ENCODE measurements at regions not wholly inside any gene's neighbourhood (a gene's known extent, or its start where the extent isn't known, plus 50 kb on each side); places are given as distances from the start of the nearest gene placed in this dataset.

DNA sequence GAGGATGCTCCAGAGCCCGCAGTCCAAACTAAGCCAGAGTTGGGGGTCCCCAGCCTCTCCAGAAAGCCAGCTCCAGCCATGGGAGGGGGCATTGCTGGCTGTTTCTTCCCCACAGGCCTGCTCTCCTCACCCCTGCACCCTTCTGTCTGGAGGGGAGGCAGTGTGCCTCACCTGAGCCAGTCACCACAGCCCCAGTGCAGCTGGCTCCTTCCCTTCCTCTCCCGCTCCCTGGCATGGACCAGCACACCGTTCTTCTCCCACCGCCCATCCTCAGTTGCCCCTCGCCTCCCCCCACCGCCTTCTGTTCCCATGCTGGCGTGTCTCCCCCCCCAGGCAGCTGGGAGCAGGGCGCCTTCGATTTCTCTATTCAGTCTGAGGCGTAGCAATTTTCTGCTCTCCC is 110.5 kb upstream of the THY1 start:
- no peak overlapping the region for H3K4me3 Mint-ChIP-seq
- peaks cover 13% of the 10 kb centered on the region for H3K4me1 Mint-ChIP-seq
- TF ChIP-seq, protein P1, sequence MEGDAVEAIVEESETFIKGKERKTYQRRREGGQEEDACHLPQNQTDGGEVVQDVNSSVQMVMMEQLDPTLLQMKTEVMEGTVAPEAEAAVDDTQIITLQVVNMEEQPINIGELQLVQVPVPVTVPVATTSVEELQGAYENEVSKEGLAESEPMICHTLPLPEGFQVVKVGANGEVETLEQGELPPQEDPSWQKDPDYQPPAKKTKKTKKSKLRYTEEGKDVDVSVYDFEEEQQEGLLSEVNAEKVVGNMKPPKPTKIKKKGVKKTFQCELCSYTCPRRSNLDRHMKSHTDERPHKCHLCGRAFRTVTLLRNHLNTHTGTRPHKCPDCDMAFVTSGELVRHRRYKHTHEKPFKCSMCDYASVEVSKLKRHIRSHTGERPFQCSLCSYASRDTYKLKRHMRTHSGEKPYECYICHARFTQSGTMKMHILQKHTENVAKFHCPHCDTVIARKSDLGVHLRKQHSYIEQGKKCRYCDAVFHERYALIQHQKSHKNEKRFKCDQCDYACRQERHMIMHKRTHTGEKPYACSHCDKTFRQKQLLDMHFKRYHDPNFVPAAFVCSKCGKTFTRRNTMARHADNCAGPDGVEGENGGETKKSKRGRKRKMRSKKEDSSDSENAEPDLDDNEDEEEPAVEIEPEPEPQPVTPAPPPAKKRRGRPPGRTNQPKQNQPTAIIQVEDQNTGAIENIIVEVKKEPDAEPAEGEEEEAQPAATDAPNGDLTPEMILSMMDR (conservative IDR thresholded peaks at IDR 0.05), result no peak
- H3K27me3 Mint-ChIP-seq (ENCODE audit: low read depth), result no peaks in the 10 kb centered on the region
- H3K36me3 Mint-ChIP-seq (ENCODE audit: low read depth), result no peaks in the 10 kb centered on the region
- H3K27ac Mint-ChIP-seq (ENCODE audit: unreplicated experiment), result no peak overlapping the region
- no peak for DNase-seq (ENCODE audit: low read depth, low spot score)
- H3K9me3 Mint-ChIP-seq, result no peaks in the 10 kb centered on the region

DNA sequence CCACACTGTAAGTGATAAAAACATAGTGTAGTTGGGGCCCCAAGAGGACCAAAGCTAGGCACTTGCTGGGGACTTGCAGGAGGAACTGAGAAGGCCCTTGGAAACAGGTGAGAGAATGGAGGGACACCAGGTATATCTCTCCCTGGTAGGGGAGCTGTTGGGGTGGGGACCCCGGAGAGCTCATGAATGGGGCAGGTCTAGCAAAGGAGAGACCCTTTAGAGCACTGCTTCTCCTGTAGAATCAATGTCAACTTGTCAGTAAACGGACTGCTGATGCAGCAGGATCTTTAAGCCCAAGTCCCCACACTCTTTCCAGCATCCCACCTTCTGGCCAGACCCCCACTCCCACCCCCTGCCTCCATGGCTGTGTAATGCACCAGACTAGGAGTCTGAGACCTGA is 109.6 kb upstream of the THY1 start:
- no peaks in the 10 kb centered on the region for H3K9me3 Mint-ChIP-seq
- peaks cover 13% of the 10 kb centered on the region for H3K4me1 Mint-ChIP-seq
- H3K27me3 Mint-ChIP-seq (ENCODE audit: low read depth), result no peaks in the 10 kb centered on the region
- DNase-seq (ENCODE audit: low read depth, low spot score), result no peak
- H3K36me3 Mint-ChIP-seq (ENCODE audit: low read depth), result no peaks in the 10 kb centered on the region
- H3K4me3 Mint-ChIP-seq, result no peak overlapping the region
- H3K27ac Mint-ChIP-seq (ENCODE audit: unreplicated experiment), result no peak overlapping the region
- TF ChIP-seq, protein P1 (conservative IDR thresholded peaks at IDR 0.05), result no peak

DNA sequence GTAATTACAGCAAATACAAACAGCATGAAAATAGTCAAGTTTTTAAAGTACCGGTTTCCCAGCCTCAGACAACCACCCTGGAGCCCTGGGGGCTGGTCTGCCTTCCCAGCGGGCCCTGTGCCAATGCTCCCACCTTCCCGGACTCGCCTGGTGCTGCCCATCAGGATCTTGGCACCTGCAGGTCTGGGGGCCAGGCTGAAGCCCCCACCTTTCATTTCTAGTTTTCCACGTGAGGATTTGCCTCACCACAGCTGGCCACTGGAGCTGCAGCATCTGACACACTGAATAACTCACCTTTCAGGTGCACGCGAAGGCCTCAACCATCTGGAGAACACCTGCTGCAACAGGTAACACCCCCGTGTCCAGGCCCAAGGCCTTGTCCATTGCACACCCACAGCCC is 108.7 kb upstream of the THY1 start:
- H3K4me3 Mint-ChIP-seq, result no peak overlapping the region
- H3K27ac Mint-ChIP-seq (ENCODE audit: unreplicated experiment), result no peak overlapping the region
- TF ChIP-seq, protein P1 (conservative IDR thresholded peaks at IDR 0.05), result no peak
- no peak for DNase-seq (ENCODE audit: low read depth, low spot score)
- H3K36me3 Mint-ChIP-seq (ENCODE audit: low read depth), result no peaks in the 10 kb centered on the region
- no peaks in the 10 kb centered on the region for H3K9me3 Mint-ChIP-seq
- no peaks in the 10 kb centered on the region for H3K27me3 Mint-ChIP-seq (ENCODE audit: low read depth)
- peaks cover 13% of the 10 kb centered on the region for H3K4me1 Mint-ChIP-seq

DNA sequence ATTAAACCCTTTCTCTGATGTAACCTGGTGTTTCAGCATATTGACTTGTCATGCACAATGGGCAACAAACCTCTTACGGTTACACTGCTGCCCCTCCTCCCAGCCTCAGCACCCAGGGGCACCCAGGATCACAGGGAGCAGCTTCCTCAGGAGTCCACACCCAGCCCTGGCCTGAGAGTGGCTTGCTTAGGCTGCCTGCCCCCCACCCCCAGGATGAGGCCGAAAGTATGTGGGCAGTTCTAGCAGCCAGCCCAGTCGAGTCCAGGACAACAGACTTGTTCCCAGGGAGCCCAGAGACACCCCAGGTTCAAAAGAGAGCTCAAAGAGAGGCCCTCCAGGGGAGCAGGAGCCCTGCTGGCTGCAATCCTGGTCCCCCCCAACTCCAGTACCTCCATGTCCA is 108.1 kb upstream of the THY1 start:
- Mint-ChIP-seq H3K27ac (ENCODE audit: unreplicated experiment) (no peak overlapping the region), H3K36me3 (ENCODE audit: low read depth) (no peaks in the 10 kb centered on the region), H3K9me3 (no peaks in the 10 kb centered on the region), H3K27me3 (ENCODE audit: low read depth) (no peaks in the 10 kb centered on the region), H3K4me3 (no peak overlapping the region), H3K4me1 (peaks cover 13% of the 10 kb centered on the region)
- TF ChIP-seq, protein P1 (conservative IDR thresholded peaks at IDR 0.05), result no peak
- DNase-seq (ENCODE audit: low read depth, low spot score), result no peak

DNA sequence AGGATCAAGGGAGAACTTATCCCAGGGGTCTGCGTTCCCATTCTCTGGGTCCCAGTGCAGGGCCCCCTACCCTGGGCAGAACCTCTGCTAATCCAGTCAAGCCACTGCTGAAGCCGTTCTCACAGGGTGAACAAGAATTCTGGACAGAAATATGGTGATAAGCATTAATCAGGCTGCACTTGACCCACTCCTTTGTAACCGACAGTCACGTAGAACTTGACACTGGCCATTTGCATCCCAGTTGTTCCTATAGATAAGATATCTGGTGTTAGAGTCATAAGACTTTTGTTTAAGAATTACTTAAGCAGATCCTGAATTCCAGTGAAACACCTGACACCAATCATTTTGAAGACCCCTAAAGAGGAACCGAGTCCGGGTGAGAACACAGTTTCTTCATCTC is 107.5 kb upstream of the THY1 start:
- Mint-ChIP-seq H3K4me1 (peaks cover 13% of the 10 kb centered on the region), H3K36me3 (ENCODE audit: low read depth) (no peaks in the 10 kb centered on the region)

More for the DNA sequence above, 107.5 kb upstream of the THY1 start:
- no peak for DNase-seq (ENCODE audit: low read depth, low spot score)
- H3K9me3 Mint-ChIP-seq, result no peaks in the 10 kb centered on the region
- no peak overlapping the region for H3K4me3 Mint-ChIP-seq
- TF ChIP-seq, protein P1 (conservative IDR thresholded peaks at IDR 0.05), result no peak
- H3K27ac Mint-ChIP-seq (ENCODE audit: unreplicated experiment), result no peak overlapping the region
- H3K27me3 Mint-ChIP-seq (ENCODE audit: low read depth), result no peaks in the 10 kb centered on the region

Measured in neural crest cell (in vitro differentiated cells).